HEK293 (cell line): ENCODE measurements at regions not wholly inside any gene's neighbourhood (a gene's known extent, or its start where the extent isn't known, plus 50 kb on each side); places are given as distances from the start of the nearest gene placed in this dataset.

ENCODE experiments used
- CTCF ChIP-seq: fragments of 450-650 bp; formaldehyde crosslinking; IDR thresholded peaks from 2 replicates; pipeline ENCODE4 v1.5.1; 2016; ENCODE audit warnings: missing biosample characterization, missing genetic modification characterization
- GLIS1 ChIP-seq: fragments of 450-650 bp; formaldehyde crosslinking; IDR thresholded peaks from 2 replicates; pipeline ENCODE4 v1.5.1; 2016; ENCODE audit warnings: missing biosample characterization, missing genetic modification characterization
- ZNF280D ChIP-seq: fragments of 450-650 bp; formaldehyde crosslinking; IDR thresholded peaks from 2 replicates; pipeline ENCODE4 v1.5.1; 2016; ENCODE audit warnings: missing biosample characterization, missing genetic modification characterization
- ZNF324 ChIP-seq: fragments of 450-650 bp; formaldehyde crosslinking; IDR thresholded peaks from 2 replicates; pipeline ENCODE4 v1.5.1; 2016; ENCODE audit warnings: missing biosample characterization, missing genetic modification characterization
- ZNF350 ChIP-seq: fragments of 450-650 bp; formaldehyde crosslinking; IDR thresholded peaks from 2 replicates; pipeline ENCODE4 v1.5.0; 2017; ENCODE audit warnings: missing biosample characterization, mild to moderate bottlenecking, missing genetic modification characterization
- ZNF501 ChIP-seq: fragments of 450-650 bp; formaldehyde crosslinking; IDR thresholded peaks from 2 replicates; pipeline ENCODE4 v1.5.1; 2016; ENCODE audit warnings: missing biosample characterization, missing genetic modification characterization
- ZNF777 ChIP-seq: fragments of 450-650 bp; formaldehyde crosslinking; IDR thresholded peaks from 2 replicates; pipeline ENCODE4 v1.5.1; 2017; ENCODE audit warnings: missing biosample characterization, missing genetic modification characterization, borderline replicate concordance
- TF ChIP-seq, protein P1 (sequence below): fragments of 450-650 bp; formaldehyde crosslinking; IDR thresholded peaks from 2 replicates; pipeline ENCODE4 v1.5.1; 2016; ENCODE audit warnings: missing biosample characterization, missing genetic modification characterization

DNA sequence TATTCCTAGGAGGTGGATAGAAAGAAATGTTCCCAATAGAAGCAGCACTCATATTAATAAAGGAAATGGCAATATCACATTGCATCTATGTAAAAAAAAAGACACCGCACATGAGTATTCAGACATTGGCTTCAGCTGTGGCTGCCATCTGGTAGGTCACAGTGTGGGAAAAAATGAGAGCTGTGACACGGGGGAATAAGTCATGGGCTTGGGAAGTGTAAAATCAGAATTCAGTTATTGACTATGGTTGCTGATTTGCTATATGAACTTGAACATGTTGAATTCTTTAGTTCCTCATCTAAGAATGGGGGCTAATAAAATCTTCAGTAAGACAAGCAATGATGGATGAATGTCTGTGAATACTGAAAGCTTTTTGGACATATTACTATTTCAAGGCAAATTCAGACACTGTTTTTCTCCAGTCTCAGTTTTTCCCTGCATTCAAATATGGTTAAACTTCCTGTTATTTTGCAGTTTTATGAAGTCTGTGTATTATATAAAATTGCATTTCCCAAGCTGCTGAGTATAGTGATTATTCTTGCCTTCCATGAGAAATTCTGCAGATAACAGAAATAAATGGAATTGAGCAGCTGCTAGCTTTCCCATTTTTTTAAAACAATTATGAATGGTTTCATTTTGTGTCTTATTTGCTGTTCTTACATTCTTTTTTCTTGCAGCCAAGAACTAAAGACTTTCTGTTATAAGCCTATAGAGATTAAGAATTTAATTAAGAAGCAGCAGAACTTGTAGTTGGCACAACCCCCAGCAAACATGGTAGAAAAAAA, 221.0 kb downstream of the ANKRD50 start:
- TF ChIP-seq ZNF280D (tag by site-specific recombination), result no peak
- TF ChIP-seq ZNF324 (tag by site-specific recombination), result no peak
- no peak for TF ChIP-seq CTCF (tag by site-specific recombination)
- TF ChIP-seq, protein P1, sequence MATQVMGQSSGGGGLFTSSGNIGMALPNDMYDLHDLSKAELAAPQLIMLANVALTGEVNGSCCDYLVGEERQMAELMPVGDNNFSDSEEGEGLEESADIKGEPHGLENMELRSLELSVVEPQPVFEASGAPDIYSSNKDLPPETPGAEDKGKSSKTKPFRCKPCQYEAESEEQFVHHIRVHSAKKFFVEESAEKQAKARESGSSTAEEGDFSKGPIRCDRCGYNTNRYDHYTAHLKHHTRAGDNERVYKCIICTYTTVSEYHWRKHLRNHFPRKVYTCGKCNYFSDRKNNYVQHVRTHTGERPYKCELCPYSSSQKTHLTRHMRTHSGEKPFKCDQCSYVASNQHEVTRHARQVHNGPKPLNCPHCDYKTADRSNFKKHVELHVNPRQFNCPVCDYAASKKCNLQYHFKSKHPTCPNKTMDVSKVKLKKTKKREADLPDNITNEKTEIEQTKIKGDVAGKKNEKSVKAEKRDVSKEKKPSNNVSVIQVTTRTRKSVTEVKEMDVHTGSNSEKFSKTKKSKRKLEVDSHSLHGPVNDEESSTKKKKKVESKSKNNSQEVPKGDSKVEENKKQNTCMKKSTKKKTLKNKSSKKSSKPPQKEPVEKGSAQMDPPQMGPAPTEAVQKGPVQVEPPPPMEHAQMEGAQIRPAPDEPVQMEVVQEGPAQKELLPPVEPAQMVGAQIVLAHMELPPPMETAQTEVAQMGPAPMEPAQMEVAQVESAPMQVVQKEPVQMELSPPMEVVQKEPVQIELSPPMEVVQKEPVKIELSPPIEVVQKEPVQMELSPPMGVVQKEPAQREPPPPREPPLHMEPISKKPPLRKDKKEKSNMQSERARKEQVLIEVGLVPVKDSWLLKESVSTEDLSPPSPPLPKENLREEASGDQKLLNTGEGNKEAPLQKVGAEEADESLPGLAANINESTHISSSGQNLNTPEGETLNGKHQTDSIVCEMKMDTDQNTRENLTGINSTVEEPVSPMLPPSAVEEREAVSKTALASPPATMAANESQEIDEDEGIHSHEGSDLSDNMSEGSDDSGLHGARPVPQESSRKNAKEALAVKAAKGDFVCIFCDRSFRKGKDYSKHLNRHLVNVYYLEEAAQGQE (tag by site-specific recombination), result no peak
- TF ChIP-seq ZNF350 (tag by site-specific recombination), result no peak
- no peak for TF ChIP-seq GLIS1 (tag by site-specific recombination)
- TF ChIP-seq ZNF777, result no peak
- TF ChIP-seq ZNF501 (tag by site-specific recombination), result no peak
